ENCODE measurements at regions not wholly inside any gene's neighbourhood (a gene's known extent, or its start where the extent isn't known, plus 50 kb on each side); places are given as distances from the start of the nearest gene placed in this dataset.

DNA sequence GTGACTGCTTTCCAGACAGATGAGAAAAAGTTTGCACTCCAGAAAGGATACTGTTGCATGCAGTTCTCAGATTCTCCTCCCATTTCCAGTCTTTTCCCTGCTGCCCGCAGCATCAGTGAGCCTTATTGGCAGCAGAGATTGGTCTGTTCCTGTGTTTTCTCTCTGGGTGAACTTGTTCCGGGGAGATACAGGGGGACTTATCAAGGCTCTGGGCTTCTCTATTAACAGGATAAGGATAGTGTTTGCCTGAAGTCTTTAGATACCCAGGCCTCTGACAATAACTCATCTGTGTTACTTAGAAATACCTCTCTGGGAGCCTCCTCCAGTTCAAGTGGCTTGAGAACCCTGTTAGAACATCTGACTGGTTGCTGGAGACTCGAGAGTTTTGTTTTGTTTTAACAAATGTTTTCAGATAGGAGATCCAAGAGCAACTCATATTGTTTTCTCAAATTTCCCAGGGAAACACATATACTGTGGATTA lies 154.7 kb downstream of the BLID start:
- H3K9ac ChIP-seq (ENCODE audit: low read length): no peak overlapping the region
- no peak overlapping the region for H3K4me3 Mint-ChIP-seq
- ATAC-seq (ENCODE audit: low read depth) (no peak), DNase-seq (no peak)
- no peak overlapping the region for H3K4me3 ChIP-seq (ENCODE audit: control extremely low read depth in 1 of 5, extremely low read depth in 1 of 5, insufficient read depth in 1 of 5, low read depth in 2 of 5, low read length in 4 of 5)
- H3K79me2 ChIP-seq (ENCODE audit: control insufficient read depth, insufficient read depth, low read length): no peaks in the 10 kb centered on the region
- ChIA-PET CTCF (no interaction called here), POLR2A (no interaction called here)
- TF ChIP-seq, protein P1, sequence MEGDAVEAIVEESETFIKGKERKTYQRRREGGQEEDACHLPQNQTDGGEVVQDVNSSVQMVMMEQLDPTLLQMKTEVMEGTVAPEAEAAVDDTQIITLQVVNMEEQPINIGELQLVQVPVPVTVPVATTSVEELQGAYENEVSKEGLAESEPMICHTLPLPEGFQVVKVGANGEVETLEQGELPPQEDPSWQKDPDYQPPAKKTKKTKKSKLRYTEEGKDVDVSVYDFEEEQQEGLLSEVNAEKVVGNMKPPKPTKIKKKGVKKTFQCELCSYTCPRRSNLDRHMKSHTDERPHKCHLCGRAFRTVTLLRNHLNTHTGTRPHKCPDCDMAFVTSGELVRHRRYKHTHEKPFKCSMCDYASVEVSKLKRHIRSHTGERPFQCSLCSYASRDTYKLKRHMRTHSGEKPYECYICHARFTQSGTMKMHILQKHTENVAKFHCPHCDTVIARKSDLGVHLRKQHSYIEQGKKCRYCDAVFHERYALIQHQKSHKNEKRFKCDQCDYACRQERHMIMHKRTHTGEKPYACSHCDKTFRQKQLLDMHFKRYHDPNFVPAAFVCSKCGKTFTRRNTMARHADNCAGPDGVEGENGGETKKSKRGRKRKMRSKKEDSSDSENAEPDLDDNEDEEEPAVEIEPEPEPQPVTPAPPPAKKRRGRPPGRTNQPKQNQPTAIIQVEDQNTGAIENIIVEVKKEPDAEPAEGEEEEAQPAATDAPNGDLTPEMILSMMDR (IDR thresholded peaks at IDR 0.05): no peak
- no peak for TF ChIP-seq EZH2 (IDR thresholded peaks at IDR 0.05; ENCODE audit: borderline replicate concordance, insufficient read depth, low read depth, low read length, poor library complexity, severe bottlenecking)
- H3K4me2 ChIP-seq (replicated peaks; ENCODE audit: low read depth, low read length, poor library complexity, severe bottlenecking): no peak overlapping the region
- no peaks in the 10 kb centered on the region for H3K4me1 Mint-ChIP-seq
- peaks cover 0 to 3% (median 0%) of the 10 kb centered on the region in 4 experiments for H3K27me3 ChIP-seq (replicated peaks in 1 of 4; ENCODE audit: control extremely low read depth in 1 of 4, control insufficient read depth in 3 of 4, insufficient read depth in 4 of 4, low read length in 3 of 4)
- WGBS (ENCODE audit: insufficient coverage): no CpG with 5 or more reads among the region's 3 CpGs
- H3K4me1 ChIP-seq (ENCODE audit: control insufficient read depth in 2 of 2, insufficient read depth in 2 of 2, low read length in 2 of 2): no peaks in the 10 kb centered on the region
- H3K9me3 ChIP-seq (ENCODE audit: control extremely low read depth in 1 of 3, control insufficient read depth in 2 of 3, insufficient read depth in 1 of 3, low read length in 2 of 3): no peaks in the 10 kb centered on the region
- no peak overlapping the region for H3K27ac Mint-ChIP-seq
- intact Hi-C loops (cut with micrococcal nuclease): no loop called here
- H3K27me3 Mint-ChIP-seq: peaks cover 4% of the 10 kb centered on the region
- no peaks in the 10 kb centered on the region for H3K36me3 ChIP-seq (replicated peaks in 1 of 2; ENCODE audit: control extremely low read depth in 1 of 2, control insufficient read depth in 1 of 2, extremely low read depth in 1 of 2, insufficient read depth in 2 of 2, low read length in 1 of 2)
- H3K9me3 Mint-ChIP-seq (ENCODE audit: insufficient read depth): no peaks in the 10 kb centered on the region
- no peaks in the 10 kb centered on the region for H4K20me1 ChIP-seq (ENCODE audit: control insufficient read depth, insufficient read depth, low read length, poor library complexity, severe bottlenecking)
- no peak overlapping the region for H2AFZ ChIP-seq (ENCODE audit: insufficient read depth, low read depth, low read length, poor library complexity, severe bottlenecking)
- H3K27ac ChIP-seq (ENCODE audit: low read length in 2 of 2): no peak overlapping the region

DNA sequence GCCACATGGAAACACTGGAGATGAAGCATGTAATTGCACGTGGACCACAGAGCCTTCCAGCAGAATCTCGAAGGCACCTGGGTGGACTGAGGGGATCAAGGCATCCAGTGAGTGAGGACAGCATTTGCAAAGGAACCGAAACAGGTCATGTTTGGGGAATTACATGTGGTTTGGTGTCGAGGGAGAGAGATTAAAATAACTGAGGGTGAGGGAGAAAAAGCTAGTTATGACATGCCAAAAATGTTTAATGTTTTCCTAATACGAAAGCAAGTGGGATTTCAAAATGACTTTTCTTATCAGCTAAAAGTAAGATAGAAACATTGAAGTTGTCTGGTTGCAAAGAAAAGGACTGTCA lies 157.1 kb downstream of the BLID start:
- Mint-ChIP-seq H3K27ac (no peak overlapping the region), H3K4me1 (no peaks in the 10 kb centered on the region), H3K4me3 (no peak overlapping the region), H3K9me3 (ENCODE audit: insufficient read depth) (no peaks in the 10 kb centered on the region), H3K27me3 (peaks cover 4% of the 10 kb centered on the region)
- WGBS (ENCODE audit: insufficient coverage): 83% methylated on average over 4 of the region's 5 CpGs
- Histone ChIP-seq H3K4me1 (ENCODE audit: control insufficient read depth in 2 of 2, insufficient read depth in 2 of 2, low read length in 2 of 2) (no peaks in the 10 kb centered on the region), H3K4me2 (replicated peaks; ENCODE audit: low read depth, low read length, poor library complexity, severe bottlenecking) (no peak overlapping the region), H3K9me3 (ENCODE audit: control extremely low read depth in 1 of 3, control insufficient read depth in 2 of 3, insufficient read depth in 1 of 3, low read length in 2 of 3) (no peaks in the 10 kb centered on the region), H3K36me3 (replicated peaks in 1 of 2; ENCODE audit: control extremely low read depth in 1 of 2, control insufficient read depth in 1 of 2, extremely low read depth in 1 of 2, insufficient read depth in 2 of 2, low read length in 1 of 2) (no peaks in the 10 kb centered on the region), H4K20me1 (ENCODE audit: control insufficient read depth, insufficient read depth, low read length, poor library complexity, severe bottlenecking) (no peaks in the 10 kb centered on the region), H2AFZ (ENCODE audit: insufficient read depth, low read depth, low read length, poor library complexity, severe bottlenecking) (no peak overlapping the region), H3K4me3 (ENCODE audit: control extremely low read depth in 1 of 5, extremely low read depth in 1 of 5, insufficient read depth in 1 of 5, low read depth in 2 of 5, low read length in 4 of 5) (no peak overlapping the region), H3K27me3 (replicated peaks in 1 of 4; ENCODE audit: control extremely low read depth in 1 of 4, control insufficient read depth in 3 of 4, insufficient read depth in 4 of 4, low read length in 3 of 4) (peaks cover 0 to 6% (median 0%) of the 10 kb centered on the region in 4 experiments), H3K9ac (ENCODE audit: low read length) (no peak overlapping the region), H3K79me2 (ENCODE audit: control insufficient read depth, insufficient read depth, low read length) (no peaks in the 10 kb centered on the region), H3K27ac (ENCODE audit: low read length in 2 of 2) (no peak overlapping the region)
- ATAC-seq (ENCODE audit: low read depth) (no peak), DNase-seq (no peak)
- POLR2A ChIA-PET: no interaction called here
- CTCF ChIA-PET: no interaction called here
- no peak for TF ChIP-seq EZH2 (IDR thresholded peaks at IDR 0.05; ENCODE audit: borderline replicate concordance, insufficient read depth, low read depth, low read length, poor library complexity, severe bottlenecking)
- TF ChIP-seq, protein P1 (IDR thresholded peaks at IDR 0.05): no peak
- intact Hi-C loops (cut with micrococcal nuclease): no loop called here
